COLO668 (cell line): ENCODE measurements at regions not wholly inside any gene's neighbourhood (a gene's known extent, or its start where the extent isn't known, plus 50 kb on each side); places are given as distances from the start of the nearest gene placed in this dataset.
A peak's percentile ranks its signal among the peaks of the same experiment; 100 is the strongest.

ENCODE experiments used
- DNase-seq: peaks from one replicate; lab custom pipeline; 2025; ENCODE audit not compliant: unreplicated experiment; lab: John Stamatoyannopoulos, UW

GRCh38 chr16:5642436-5642835, 544.8 kb upstream of the EEF2KMT start:
- no peak for DNase-seq

GRCh38 chr16:5642011-5642410, 544.4 kb upstream of the EEF2KMT start:
- DNase-seq = no peak

GRCh38 chr16:5640883-5641282, 543.3 kb upstream of the EEF2KMT start:
- DNase-seq = no peak

- DNase-seq = no peak
Observed at GRCh38 chr16:5639531-5639930, 541.9 kb upstream of the EEF2KMT start.

GRCh38 chr16:5635331-5635730, 537.7 kb upstream of the EEF2KMT start:
- DNase-seq = no peak

DNA sequence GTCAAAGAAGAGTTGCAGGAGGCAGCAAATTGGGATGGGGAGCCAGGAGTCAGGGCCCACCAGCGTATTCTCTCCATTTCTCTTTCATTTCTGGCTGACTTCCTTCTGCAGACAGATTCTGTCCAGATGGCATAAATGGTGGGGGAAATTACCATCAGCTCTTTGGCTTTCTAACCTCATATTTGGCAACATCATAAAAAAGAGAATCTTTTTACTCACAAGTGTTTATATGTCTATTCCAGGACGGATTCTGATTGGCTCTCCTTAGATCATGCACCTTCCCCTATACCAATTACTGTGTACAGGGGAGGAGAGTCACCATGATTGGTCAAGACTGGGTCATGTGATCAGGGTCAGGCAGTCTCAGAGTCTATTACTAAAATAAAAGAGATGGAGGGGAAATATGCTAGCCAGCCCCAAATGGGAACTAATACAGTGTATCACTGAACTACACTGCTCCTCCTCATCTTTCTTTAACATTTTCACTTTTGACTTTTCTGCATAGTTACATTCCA, 537.1 kb upstream of the EEF2KMT start:
- DNase-seq = no peak

DNA sequence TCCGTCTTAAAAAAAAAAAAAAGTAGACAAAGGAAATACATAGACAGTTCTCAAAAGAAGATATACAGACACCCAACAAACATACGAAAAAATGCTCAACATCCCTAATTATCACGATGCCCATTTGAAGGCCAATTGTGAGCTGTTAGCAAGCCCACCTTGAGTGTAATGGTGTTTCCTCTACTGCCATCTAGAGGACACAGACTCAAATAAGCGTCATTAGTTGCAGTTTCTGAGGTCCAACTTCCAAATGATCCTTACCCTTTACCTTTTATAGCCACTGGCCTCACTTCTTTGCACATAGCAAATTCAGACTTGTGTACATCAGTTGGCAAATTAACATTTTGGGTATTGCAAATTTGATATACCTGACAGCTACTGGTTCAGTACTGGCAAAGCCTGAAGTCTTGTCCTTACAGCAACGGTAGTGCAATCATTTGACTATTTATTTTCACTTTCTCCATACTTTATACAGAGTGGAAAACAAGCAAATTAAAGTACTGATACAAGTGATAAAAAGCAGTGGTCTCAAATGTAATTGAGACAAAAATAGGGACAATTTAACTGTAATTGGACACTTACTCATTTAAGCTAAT, 536.3 kb upstream of the EEF2KMT start:
- DNase-seq = no peak

GRCh38 chr16:5622234-5622884, 524.8 kb upstream of the EEF2KMT start:
- DNase-seq = no peak

DNA sequence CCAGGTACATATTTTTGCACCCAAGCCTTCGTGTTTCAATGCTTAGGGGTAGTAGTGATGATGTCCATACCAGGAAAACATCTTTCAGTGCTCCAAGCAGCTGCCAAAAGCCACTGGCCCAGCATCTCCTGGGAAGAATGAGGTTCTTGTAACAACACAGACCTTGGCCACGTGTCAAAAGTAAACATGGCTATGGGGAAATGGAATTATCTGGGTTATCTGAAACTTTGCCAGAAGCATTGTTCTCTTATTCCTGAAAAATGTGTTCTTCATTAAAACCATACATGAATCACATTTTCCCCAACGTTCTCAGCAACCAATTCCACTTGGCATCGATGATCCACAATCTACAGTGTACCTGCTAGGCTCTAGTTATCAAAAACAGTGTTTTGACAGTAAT, 524.2 kb upstream of the EEF2KMT start:
- DNase-seq = no peak

- DNase-seq = no peak
Observed at GRCh38 chr16:5619304-5619703, 521.7 kb upstream of the EEF2KMT start.

GRCh38 chr16:5616841-5617240, 519.2 kb upstream of the EEF2KMT start:
- no peak for DNase-seq

GRCh38 chr16:5615868-5616642, 518.5 kb upstream of the EEF2KMT start:
- peak; percentile 48 for DNase-seq

DNA sequence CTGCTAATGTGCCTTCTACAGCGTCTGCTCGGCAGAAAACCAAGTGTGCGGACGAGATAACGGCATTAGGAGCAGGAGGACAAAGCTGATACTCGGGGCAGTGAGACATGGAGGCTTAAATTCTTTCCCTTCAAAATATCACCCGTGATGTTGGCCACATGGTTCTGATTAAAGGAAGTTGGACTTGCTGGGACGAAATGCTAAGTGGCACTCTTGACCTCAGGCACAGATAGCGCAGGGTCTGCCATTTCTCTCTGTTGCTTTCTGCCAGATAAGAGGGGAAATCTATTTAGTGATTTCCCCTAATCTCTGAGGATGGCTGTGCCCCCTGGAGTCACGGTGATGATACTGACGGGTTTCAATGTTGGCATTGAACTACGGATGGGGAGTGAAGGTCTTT, 509.6 kb upstream of the EEF2KMT start:
- no peak for DNase-seq

DNA sequence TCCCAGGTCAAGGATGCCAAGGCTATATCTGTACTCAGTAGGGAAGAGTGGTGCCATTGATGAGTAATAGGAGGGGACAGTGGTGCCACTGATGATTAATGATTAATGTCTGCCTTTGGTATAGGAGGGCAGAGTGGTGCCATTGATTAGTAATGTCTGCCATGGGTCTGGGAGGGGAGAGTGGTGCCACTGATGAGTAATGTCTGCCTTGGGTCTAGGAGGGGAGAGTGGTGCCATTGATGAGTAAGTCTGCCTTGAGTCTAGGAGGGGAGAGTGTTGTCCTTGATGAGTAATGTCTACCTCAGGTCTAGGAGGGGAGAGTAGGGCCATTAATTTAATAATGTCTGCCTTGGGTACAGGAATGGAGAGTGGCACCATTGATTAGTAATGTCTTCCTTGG, 507.8 kb upstream of the EEF2KMT start:
- no peak for DNase-seq

GRCh38 chr16:5604770-5605169, 507.2 kb upstream of the EEF2KMT start:
- no peak for DNase-seq

- DNase-seq = no peak
Observed at GRCh38 chr16:5603836-5604235, 506.2 kb upstream of the EEF2KMT start.

DNA sequence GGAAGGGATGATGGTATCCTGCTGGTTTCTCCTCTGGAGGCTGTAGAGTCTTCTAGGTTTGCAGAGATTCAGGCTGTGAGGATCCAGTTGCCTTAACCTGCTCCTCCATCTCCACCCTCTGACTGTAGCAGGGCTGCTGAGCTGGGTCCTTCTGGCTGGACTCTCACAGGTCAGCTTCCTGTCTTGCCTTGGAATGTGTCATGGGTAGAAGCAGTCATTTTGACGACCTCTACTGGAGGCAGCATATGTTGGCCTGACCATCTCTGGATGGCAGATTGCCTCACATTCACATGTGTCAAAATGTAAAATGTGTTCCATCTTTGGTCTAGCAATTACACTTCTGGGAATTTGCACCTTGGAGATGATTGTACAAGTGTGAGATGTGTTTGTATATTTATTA, 504.4 kb upstream of the EEF2KMT start:
- DNase-seq = no peak

DNA sequence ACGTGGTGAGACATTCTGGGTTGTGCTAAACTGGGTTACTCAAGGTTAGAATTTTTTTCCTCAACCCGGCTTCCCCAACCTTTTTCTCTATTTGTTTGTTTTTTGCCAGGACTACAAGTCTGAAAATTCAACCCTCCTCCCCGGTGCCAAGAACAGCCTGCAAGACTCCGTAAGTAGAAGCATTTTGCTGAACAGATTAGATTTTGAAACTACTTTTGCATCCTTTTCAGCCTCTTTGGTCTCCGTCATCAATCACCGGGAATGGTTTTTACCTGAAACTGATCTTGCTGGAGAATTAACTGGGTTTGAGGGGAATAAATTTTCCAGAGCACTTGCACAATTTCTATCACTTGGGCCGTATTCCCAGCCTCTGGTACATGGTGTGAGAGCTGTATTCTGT, 501.2 kb upstream of the EEF2KMT start:
- no peak for DNase-seq

GRCh38 chr16:5595849-5596248, 498.3 kb upstream of the EEF2KMT start:
- no peak for DNase-seq

DNA sequence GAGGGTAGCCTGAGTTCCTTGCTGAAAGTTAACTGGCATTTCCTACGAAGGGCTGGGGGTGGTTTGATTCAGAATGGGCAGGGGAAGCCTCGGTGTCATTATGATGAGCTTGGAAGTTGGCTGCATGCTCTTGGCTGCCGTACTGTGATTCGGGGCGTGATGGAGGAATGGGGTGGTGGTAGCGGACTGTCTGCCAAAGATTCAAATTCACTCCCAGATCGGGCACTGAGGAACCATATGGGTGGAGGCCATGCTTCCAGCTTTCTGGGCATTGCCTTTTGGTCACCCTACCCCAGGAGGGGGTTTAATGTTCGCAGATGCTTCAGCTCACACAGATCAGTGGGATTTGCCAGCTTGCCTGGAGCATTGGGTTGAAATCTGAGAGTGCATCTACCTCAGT, 492.8 kb upstream of the EEF2KMT start:
- DNase-seq = no peak

GRCh38 chr16:5589812-5590373, 492.3 kb upstream of the EEF2KMT start:
- DNase-seq = no peak

DNA sequence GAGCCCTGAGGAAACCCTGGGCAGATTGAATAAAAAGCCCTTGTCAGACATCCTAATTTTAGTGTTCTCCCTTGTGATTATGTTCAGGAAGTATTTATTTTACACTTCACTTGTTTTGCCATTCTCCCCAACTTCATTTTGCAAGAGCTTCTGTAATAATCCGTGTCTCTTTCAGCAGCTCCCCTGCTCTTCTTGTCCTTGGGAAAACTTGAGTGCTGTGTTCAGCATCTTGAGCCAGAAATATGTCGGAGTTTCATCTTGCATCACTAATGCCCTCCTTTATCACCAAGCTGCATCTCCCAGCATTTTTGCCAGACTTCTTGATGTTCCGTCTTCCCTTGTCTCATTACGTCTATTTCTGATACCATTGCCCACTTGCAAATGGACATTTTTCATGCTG, 486.5 kb upstream of the EEF2KMT start:
- no peak for DNase-seq
